A673 (cell line): ENCODE measurements at regions not wholly inside any gene's neighbourhood (a gene's known extent, or its start where the extent isn't known, plus 50 kb on each side); places are given as distances from the start of the nearest gene placed in this dataset.

Experiments used
- BruUV-seq: library from RNA; stranded (reverse); fragments of 400-500 nt; replicated peaks from 2 replicates; lab custom pipeline; 2021; lab: Mats Ljungman, UMichigan
- CTCF ChIA-PET: fragments of 300-600 bp; sonication (Branson Sonifier 250); formaldehyde crosslinking; loops from one replicate; lab custom pipeline; 2022; ENCODE audit warnings: antibody characterized with exemption; lab: Charles Lee
- POLR2A ChIA-PET: fragments of 300-600 bp; sonication (Branson Sonifier 250); formaldehyde crosslinking; loops from one replicate; lab custom pipeline; 2022; ENCODE audit warnings: antibody characterized with exemption; ENCODE audit not compliant: low non-redundant PET; lab: Charles Lee
- DNase-seq: peaks from one replicate; pipeline ENCODE4 v3.0.0-alpha.2; 2015; ENCODE audit warnings: low spot score
- H3K27ac ChIP-seq: fragments of 200-600 bp; sonication (generic); 2 replicates; pipeline ENCODE4 v1.5.1; 2016; ENCODE audit warnings: mixed run types, low read depth, mild to moderate bottlenecking, mixed read lengths, antibody characterized with exemption, low read length; ENCODE audit not compliant: poor library complexity, severe bottlenecking
- H3K27me3 ChIP-seq: fragments of 200-600 bp; sonication (generic); replicated peaks from 2 replicates; pipeline ENCODE4 v1.6.1; 2017; ENCODE audit warnings: mixed run types, low read depth, mild to moderate bottlenecking, mixed read lengths, antibody characterized with exemption, low read length; ENCODE audit not compliant: insufficient read depth, poor library complexity
- H3K36me3 ChIP-seq: fragments of 200-600 bp; sonication (generic); 2 replicates; pipeline ENCODE4 v1.6.1; 2016; ENCODE audit warnings: mixed run types, mild to moderate bottlenecking, mixed read lengths, antibody characterized with exemption, low read length; ENCODE audit not compliant: insufficient read depth, poor library complexity, severe bottlenecking
- H3K4me1 ChIP-seq: fragments of 200-600 bp; sonication (generic); 2 replicates; pipeline ENCODE4 v1.6.1; 2017; ENCODE audit warnings: mixed run types, mild to moderate bottlenecking, mixed read lengths, antibody characterized with exemption, low read length; ENCODE audit not compliant: insufficient read depth, poor library complexity, severe bottlenecking
- H3K4me3 ChIP-seq: fragments of 200-600 bp; sonication (generic); 2 replicates; pipeline ENCODE4 v1.5.1; 2016; ENCODE audit warnings: low read depth, mixed run types, mild to moderate bottlenecking, mixed read lengths, low read length; ENCODE audit not compliant: poor library complexity, severe bottlenecking
- H3K9me3 ChIP-seq: fragments of 200-600 bp; sonication (generic); 2 replicates; pipeline ENCODE4 v1.6.1; 2016; ENCODE audit warnings: mixed run types, low read depth, mild to moderate bottlenecking, mixed read lengths, antibody characterized with exemption, low read length; ENCODE audit not compliant: poor library complexity, severe bottlenecking
- CTCF ChIP-seq: fragments of 300-800, 200-600 bp; sonication (generic); conservative IDR thresholded peaks from 2 replicates; pipeline ENCODE4 v1.5.1; 2017; ENCODE audit warnings: low read depth, mild to moderate bottlenecking, antibody characterized with exemption, low read length, moderate library complexity, mixed read lengths
- EZH2 ChIP-seq: fragments of 200-600 bp; sonication (generic); IDR thresholded peaks from 2 replicates; pipeline ENCODE4 v1.6.1; 2017; ENCODE audit warnings: borderline replicate concordance, low read depth, mild to moderate bottlenecking, mixed read lengths, antibody characterized with exemption, low read length; ENCODE audit not compliant: poor library complexity, severe bottlenecking
- intact Hi-C: fragments of 100-400 bp; cut with micrococcal nuclease; formaldehyde crosslinking; loops from one replicate; pipeline ENCODE4 v1.10.0; 2022; ENCODE audit not compliant: unreplicated experiment

- no peaks in the 10 kb centered on the region for H3K9me3 ChIP-seq
- no peak for DNase-seq
- no peak overlapping the region for H3K4me3 ChIP-seq
- no peaks in the 10 kb centered on the region for H3K4me1 ChIP-seq
- peaks cover 29% of the 10 kb centered on the region for H3K27me3 ChIP-seq
- ChIA-PET CTCF (no interaction called here), POLR2A (no interaction called here)
- intact Hi-C loops = no loop called here
- no peak overlapping the region for H3K27ac ChIP-seq
- no TSS peak for BruUV-seq
- no peaks in the 10 kb centered on the region for H3K36me3 ChIP-seq
- TF ChIP-seq EZH2 (no peak), CTCF (no peak)
These were observed 108.6 kb downstream of the APOB start for GRCh38 chr2:20935168-20935775.

- H3K36me3 ChIP-seq = no peaks in the 10 kb centered on the region
- CTCF ChIA-PET = no interaction called here
These were observed 109.6 kb downstream of the APOB start for GRCh38 chr2:20934236-20934635.

DNA sequence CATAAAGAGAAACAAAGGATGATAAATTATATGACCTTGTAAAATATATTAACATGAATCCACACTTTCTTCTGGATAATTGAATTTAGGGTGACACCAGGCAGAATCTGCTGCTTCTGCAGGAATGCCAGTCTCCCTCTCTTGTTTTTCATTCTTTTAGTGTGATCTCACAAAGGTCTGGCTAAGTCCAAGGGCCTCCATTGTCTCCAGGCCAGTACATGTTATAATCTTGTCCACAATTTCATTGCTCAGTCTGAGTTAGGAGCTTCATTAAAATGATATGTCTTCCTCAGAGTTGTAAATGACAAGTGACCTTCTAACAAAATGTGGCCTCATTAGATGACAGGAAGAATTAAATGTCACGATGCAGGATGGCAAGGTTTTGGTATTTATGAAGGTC lies 110.2 kb downstream of the APOB start:
- no peak overlapping the region for H3K4me3 ChIP-seq
- H3K27me3 ChIP-seq = peaks cover 18% of the 10 kb centered on the region
- DNase-seq = no peak
- no peaks in the 10 kb centered on the region for H3K36me3 ChIP-seq
- no peak overlapping the region for H3K27ac ChIP-seq
- ChIA-PET POLR2A (no interaction called here), CTCF (no interaction called here)
- BruUV-seq = no TSS peak
- no peaks in the 10 kb centered on the region for H3K4me1 ChIP-seq
- no peaks in the 10 kb centered on the region for H3K9me3 ChIP-seq
- TF ChIP-seq CTCF (no peak), EZH2 (no peak)
- intact Hi-C loops = no loop called here

More at GRCh38 chr2:20934236-20934635, 109.6 kb downstream of the APOB start:
- H3K4me1 ChIP-seq = no peaks in the 10 kb centered on the region
- POLR2A ChIA-PET = no interaction called here
- H3K4me3 ChIP-seq = no peak overlapping the region
- peaks cover 22% of the 10 kb centered on the region for H3K27me3 ChIP-seq
- intact Hi-C loops = no loop called here
- DNase-seq = no peak
- no TSS peak for BruUV-seq
- H3K9me3 ChIP-seq = no peaks in the 10 kb centered on the region
- no peak overlapping the region for H3K27ac ChIP-seq
- TF ChIP-seq EZH2 (no peak), CTCF (no peak)
